Astrocyte of the cerebellum (primary cell): ENCODE measurements at regions not wholly inside any gene's neighbourhood (a gene's known extent, or its start where the extent isn't known, plus 50 kb on each side); places are given as distances from the start of the nearest gene placed in this dataset.

Source experiments
- DNase-seq: peaks from one replicate; pipeline ENCODE4 v3.0.0-alpha.2; 2011; ENCODE audit warnings: low read depth
- H3K4me3 ChIP-seq: 2 replicates; pipeline ENCODE4 v1.5.1; 2011; ENCODE audit warnings: mild to moderate bottlenecking, low read depth, low read length, moderate library complexity
- CTCF ChIP-seq: IDR thresholded peaks from 2 replicates; pipeline ENCODE4 v1.5.1; 2012; ENCODE audit warnings: low read length, low read depth, moderate library complexity, mild to moderate bottlenecking; ENCODE audit errors: missing control alignments
- in situ Hi-C: cut with HindIII; loops from 2 replicates; pipeline ENCODE4 v1.10.0; 2017; ENCODE audit warnings: low sequenced_read_pairs

GRCh38 chr16:51045186-51045585 lies 105.9 kb downstream of the SALL1 start:
- no peak overlapping the region for H3K4me3 ChIP-seq
- DNase-seq = no peak
- no peak for TF ChIP-seq CTCF
- in situ Hi-C loops = no loop called here

- in situ Hi-C loops = no loop called here
- no peak for TF ChIP-seq CTCF
- DNase-seq = no peak
- H3K4me3 ChIP-seq = no peak overlapping the region
These were observed 109.5 kb downstream of the SALL1 start for GRCh38 chr16:51041546-51041945.

- no peak for DNase-seq
- no peak for TF ChIP-seq CTCF
- no peak overlapping the region for H3K4me3 ChIP-seq
- in situ Hi-C loops = no loop called here
These were observed 110.4 kb downstream of the SALL1 start for GRCh38 chr16:51040637-51041036.

GRCh38 chr16:51039638-51040331 lies 111.3 kb downstream of the SALL1 start:
- no peak for DNase-seq
- no peak for TF ChIP-seq CTCF
- in situ Hi-C loops = no loop called here
- no peak overlapping the region for H3K4me3 ChIP-seq

- DNase-seq = no peak
- in situ Hi-C loops = no loop called here
- TF ChIP-seq CTCF = no peak
- H3K4me3 ChIP-seq = no peak overlapping the region
These were observed 115.4 kb downstream of the SALL1 start for GRCh38 chr16:51035711-51036110.

GRCh38 chr16:51035110-51035498 lies 116.0 kb downstream of the SALL1 start:
- no peak overlapping the region for H3K4me3 ChIP-seq
- DNase-seq = no peak
- in situ Hi-C loops = no loop called here
- TF ChIP-seq CTCF = no peak

- DNase-seq = no peak
- TF ChIP-seq CTCF = no peak
- H3K4me3 ChIP-seq = no peak overlapping the region
- in situ Hi-C loops = no loop called here
These were observed 116.5 kb downstream of the SALL1 start for GRCh38 chr16:51034481-51035109.
